Erythroblast (primary cell): ENCODE measurements at regions not wholly inside any gene's neighbourhood (a gene's known extent, or its start where the extent isn't known, plus 50 kb on each side); places are given as distances from the start of the nearest gene placed in this dataset.
"Not testable (repeated sequence)": the region's sequence is repeated elsewhere in the genome, so short reads cannot be mapped to it uniquely, and the experiment has no call there.

ENCODE experiments used
- DNase-seq, 2 experiments: peaks; one replicate each; lab custom pipeline; 2025; lab: John Stamatoyannopoulos, UW
- GATA1 ChIP-seq: IDR thresholded peaks from 2 replicates; pipeline ENCODE4 v1.6.1; 2011; ENCODE audit warnings: low read depth, mild to moderate bottlenecking, control low read depth, low read length, moderate library complexity
- POLR2A ChIP-seq: IDR thresholded peaks from 2 replicates; pipeline ENCODE4 v1.6.1; 2011; ENCODE audit warnings: mild to moderate bottlenecking, low read length

- DNase-seq = no peak
- TF ChIP-seq GATA1 (no peak), POLR2A (no peak)
Measured at GRCh38 chr10:37067576-37067975, 57.8 kb upstream of the ANKRD30A start.

DNA sequence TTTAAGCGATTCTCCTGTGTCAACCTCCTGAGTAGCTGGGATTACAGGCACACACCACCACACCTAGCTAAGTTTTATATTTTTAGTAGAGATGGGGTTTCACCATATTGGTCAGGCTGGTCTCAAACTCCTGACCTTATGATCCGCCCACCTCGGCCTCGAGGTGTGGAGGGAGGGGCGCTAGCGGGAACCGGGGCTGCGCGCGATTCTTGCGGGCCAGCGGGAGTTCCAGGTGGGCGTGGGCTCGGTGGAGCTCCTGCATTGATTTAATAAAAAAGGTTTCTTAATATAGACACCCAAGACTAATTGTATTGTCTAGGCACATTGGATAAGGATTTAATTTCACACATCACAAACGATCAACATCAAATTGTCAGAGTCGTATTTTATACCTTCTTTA lies 63.1 kb upstream of the ANKRD30A start:
- DNase-seq = not testable (repeated sequence)

GRCh38 chr10:37057261-37057660 lies 68.1 kb upstream of the ANKRD30A start:
- TF ChIP-seq POLR2A (no peak), GATA1 (no peak)
- DNase-seq = no peak

DNA sequence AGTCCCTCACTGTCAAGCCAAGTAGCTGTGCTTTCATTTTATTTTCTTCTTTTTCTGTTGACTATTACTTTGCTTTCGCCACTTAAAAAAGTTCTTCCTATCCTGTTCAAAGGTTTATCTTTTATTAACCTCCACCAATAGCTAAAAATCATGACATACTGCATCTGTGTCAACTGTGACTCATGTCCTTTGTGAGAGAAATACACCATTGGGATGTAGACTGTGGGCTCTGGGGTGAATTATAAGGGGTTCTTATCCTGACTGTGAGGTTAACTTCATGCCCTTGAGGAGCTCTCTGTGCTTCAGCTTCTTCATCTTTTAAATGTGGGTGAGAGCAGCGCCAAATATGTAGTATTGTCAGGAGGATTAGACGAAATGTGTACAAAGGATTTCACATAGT lies 71.9 kb upstream of the ANKRD30A start:
- no peak for DNase-seq
- TF ChIP-seq GATA1 = no peak
- no peak for TF ChIP-seq POLR2A

DNA sequence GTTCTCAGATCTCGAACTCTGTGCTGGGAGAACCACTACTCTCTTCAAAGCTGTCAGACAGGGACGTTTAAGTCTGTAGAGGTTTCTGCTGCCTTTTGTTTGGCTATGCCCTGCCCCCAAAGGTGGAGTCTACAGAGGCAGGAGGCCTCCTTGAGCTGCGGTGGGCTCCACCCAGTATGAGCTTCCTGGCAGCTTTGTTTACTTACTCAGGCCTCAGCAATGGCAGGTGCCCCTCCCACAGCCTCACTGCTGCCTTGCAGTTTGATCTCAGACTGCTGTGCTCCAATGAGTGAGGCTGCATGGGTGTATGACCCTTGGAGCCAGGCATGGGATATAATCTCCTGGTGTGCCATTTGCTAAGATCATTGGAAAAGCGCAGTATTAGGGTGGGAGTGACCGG lies 75.4 kb upstream of the ANKRD30A start:
- not testable (repeated sequence) for DNase-seq

DNA sequence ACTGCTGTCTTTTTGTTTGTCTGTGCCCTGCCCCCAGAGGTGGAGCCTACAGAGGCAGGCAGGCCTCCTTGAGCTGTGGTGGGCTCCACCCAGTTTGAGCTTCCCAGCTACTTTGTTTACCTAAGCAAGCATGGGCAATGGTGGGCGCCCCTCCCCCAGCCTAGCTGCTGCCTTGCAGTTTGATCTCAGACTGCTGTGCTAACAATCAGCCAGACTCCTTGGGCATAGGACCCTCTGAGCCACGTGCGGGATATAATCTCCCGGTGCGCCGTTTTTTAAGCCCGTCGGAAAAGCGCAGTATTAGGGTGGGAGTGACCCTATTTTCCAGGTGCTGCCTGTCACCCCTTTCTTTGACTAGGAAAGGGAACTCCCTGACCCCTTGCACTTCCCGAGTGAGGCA lies 81.1 kb upstream of the ANKRD30A start:
- not testable (repeated sequence) for DNase-seq

GRCh38 chr10:37035853-37036252 lies 89.5 kb upstream of the ANKRD30A start:
- no peak for TF ChIP-seq POLR2A
- no peak for TF ChIP-seq GATA1

GRCh38 chr10:37015498-37015897 lies 109.9 kb upstream of the ANKRD30A start:
- TF ChIP-seq GATA1 = no peak
- no peak for TF ChIP-seq POLR2A
- no peak for DNase-seq

More at GRCh38 chr10:37035853-37036252, 89.5 kb upstream of the ANKRD30A start:
- DNase-seq = no peak

GRCh38 chr10:37010741-37011140 lies 114.7 kb upstream of the ANKRD30A start:
- TF ChIP-seq POLR2A (no peak), GATA1 (no peak)
- DNase-seq = no peak

DNA sequence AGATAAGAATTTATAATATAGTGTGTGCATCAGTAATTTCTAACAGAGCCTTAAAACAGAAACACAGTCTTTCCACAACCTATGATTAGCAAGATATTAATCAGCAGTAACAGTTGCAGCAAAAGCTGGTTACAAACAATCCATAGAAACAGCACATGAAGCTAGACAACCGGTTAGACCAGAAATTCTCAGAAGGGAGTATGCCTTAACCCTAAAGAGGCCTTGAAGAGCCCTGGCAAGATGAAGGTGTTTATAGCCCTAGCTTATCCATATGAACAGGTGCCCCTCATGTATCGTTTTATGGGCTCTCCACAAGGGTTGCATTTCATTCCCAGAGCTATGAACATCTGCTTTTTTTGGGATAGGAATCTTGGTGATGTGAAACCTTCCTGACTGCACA lies 117.1 kb upstream of the ANKRD30A start:
- DNase-seq = not testable (repeated sequence)

DNA sequence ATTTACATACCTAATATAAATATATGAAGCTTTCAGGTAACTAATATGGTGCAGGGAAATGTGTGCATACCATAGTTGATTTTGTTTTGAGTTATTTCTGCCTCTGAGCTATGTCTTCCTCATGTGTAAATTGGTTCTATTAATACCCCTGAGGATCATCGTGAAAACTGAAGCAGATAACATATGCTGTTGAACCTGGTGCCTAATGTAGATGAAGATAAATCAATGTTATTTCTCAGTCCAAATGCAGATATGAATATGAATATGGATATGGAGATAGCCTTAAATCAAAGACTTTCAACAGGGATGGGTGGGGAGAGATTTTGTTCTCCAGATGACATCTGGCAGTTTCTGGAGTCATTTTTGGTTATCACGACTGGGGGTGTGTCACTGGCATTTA lies 122.3 kb upstream of the ANKRD30A start:
- TF ChIP-seq POLR2A (no peak), GATA1 (no peak)
- no peak for DNase-seq

- not testable (repeated sequence) for DNase-seq
Measured at GRCh38 chr10:36995806-36996205, 129.6 kb upstream of the ANKRD30A start.

GRCh38 chr10:36994886-36995285 lies 130.5 kb upstream of the ANKRD30A start:
- no peak for TF ChIP-seq POLR2A
- no peak for TF ChIP-seq GATA1
- DNase-seq = no peak

- TF ChIP-seq POLR2A (no peak), GATA1 (no peak)
- DNase-seq = no peak
Measured at GRCh38 chr10:36989233-36989632, 136.2 kb upstream of the ANKRD30A start.

GRCh38 chr10:36946598-36946997 lies 178.8 kb upstream of the ANKRD30A start:
- TF ChIP-seq GATA1 = no peak
- no peak for TF ChIP-seq POLR2A
- no peak for DNase-seq

DNA sequence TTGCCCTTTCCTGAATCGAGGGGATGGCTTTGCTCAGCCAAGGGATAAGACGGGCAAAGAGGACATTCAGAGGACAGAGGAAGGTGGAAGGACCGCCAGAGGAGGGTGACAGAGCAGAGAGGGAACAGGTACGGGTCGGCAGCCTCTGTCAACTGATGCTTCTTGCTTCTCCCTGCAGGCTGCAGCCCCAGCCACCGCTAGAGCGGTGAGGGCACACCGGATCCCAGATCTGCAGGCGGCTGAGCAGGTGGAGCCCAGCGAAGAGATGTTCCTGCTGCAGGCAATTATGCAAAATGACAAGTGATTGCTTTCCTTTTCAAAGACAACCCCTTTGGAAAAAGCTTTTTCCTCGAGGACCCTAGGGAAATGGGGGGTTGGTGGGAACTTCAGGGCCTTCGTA lies 181.9 kb upstream of the ANKRD30A start:
- TF ChIP-seq GATA1 (no peak), POLR2A (no peak)
- DNase-seq = no peak
